IMR-90 (cell line): ENCODE measurements at regions not wholly inside any gene's neighbourhood (a gene's known extent, or its start where the extent isn't known, plus 50 kb on each side); places are given as distances from the start of the nearest gene placed in this dataset.
"Not testable (repeated sequence)": the region's sequence is repeated elsewhere in the genome, so short reads cannot be mapped to it uniquely, and the experiment has no call there.

Experiments used
- BHLHE40 ChIP-seq: fragments of 150-350 bp; IDR thresholded peaks from 2 replicates; pipeline ENCODE4 v1.6.1; 2016; ENCODE audit warnings: mild to moderate bottlenecking, low read depth, low read length
- CEBPB ChIP-seq: IDR thresholded peaks from 2 replicates; pipeline ENCODE4 v1.6.1; 2012; ENCODE audit warnings: low read depth, low read length, improper control_type of control experiment
- CTCF ChIP-seq: conservative IDR thresholded peaks from 2 replicates; pipeline ENCODE4 v1.5.1; 2012; ENCODE audit warnings: mild to moderate bottlenecking, low read depth, low read length, improper control_type of control experiment
- FOS ChIP-seq: fragments of 150-350 bp; IDR thresholded peaks from 2 replicates; pipeline ENCODE4 v1.6.1; 2016; ENCODE audit warnings: low read depth, low read length
- MAFK ChIP-seq: IDR thresholded peaks from 2 replicates; pipeline ENCODE4 v1.6.1; 2012; ENCODE audit warnings: low read depth, low read length, improper control_type of control experiment
- MAZ ChIP-seq: IDR thresholded peaks from 2 replicates; pipeline ENCODE4 v1.6.1; 2012; ENCODE audit warnings: low read depth, mild to moderate bottlenecking, low read length, improper control_type of control experiment, moderate library complexity, borderline replicate concordance
- POLR2A ChIP-seq: IDR thresholded peaks from 2 replicates; pipeline ENCODE4 v1.6.1; 2012; ENCODE audit warnings: mild to moderate bottlenecking, low read depth, low read length
- RCOR1 ChIP-seq: IDR thresholded peaks from 2 replicates; pipeline ENCODE4 v1.6.1; 2012; ENCODE audit warnings: mild to moderate bottlenecking, low read length, improper control_type of control experiment; ENCODE audit not compliant: insufficient replicate concordance
- SMC3 ChIP-seq: fragments of 150-350 bp; IDR thresholded peaks from 2 replicates; pipeline ENCODE4 v1.6.1; 2016; ENCODE audit warnings: low read depth, mild to moderate bottlenecking, antibody characterized with exemption, low read length, moderate library complexity

- TF ChIP-seq CTCF, RCOR1, MAZ, BHLHE40, FOS, SMC3, POLR2A, MAFK, CEBPB: not testable (repeated sequence)
Measured at GRCh38 chr9:39582677-39583412, 227.4 kb downstream of the SPATA31A1 start.
